ENCODE measurements at regions not wholly inside any gene's neighbourhood (a gene's known extent, or its start where the extent isn't known, plus 50 kb on each side); places are given as distances from the start of the nearest gene placed in this dataset.

DNA sequence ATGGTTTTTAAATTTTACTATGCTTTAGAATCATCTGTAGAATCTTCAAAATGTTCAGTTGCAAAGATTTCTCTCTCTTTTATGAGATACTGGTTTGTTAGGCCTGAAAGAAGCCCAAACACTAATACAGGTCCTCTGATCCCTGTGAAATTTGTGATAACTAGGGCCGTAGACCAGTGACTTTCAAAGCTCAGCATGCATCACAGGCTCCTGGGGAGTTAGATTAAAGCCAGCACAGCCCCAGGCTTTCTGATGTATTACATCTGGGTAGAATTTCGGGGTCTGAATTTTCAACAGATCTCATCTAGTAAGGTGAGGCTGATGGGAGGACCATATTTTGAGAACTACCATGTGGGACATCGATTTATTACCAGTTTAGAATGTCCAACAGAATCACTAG lies 194.1 kb upstream of the PTPRD start:
- DNase-seq (ENCODE audit: low read depth, low spot score), result no peak
- no peaks in the 10 kb centered on the region for H3K4me1 ChIP-seq (ENCODE audit: insufficient read depth, insufficient read length)
- TF ChIP-seq YY1 (IDR thresholded peaks at IDR 0.05; ENCODE audit: insufficient read depth, insufficient read length) (no peak), ZNF274 (IDR thresholded peaks at IDR 0.05; ENCODE audit: low read depth, low read length) (no peak), SUZ12 (IDR thresholded peaks at IDR 0.05; ENCODE audit: extremely low read depth, insufficient read depth, insufficient read length) (no peak)
- H3K4me3 ChIP-seq (ENCODE audit: insufficient read length, low read depth), result no peak overlapping the region
- H3K9me3 ChIP-seq (ENCODE audit: insufficient read depth, low read length), result no peaks in the 10 kb centered on the region; the same call in 1 of the 2 replicates
- no peaks in the 10 kb centered on the region for H3K27me3 ChIP-seq (ENCODE audit: insufficient read depth, insufficient read length)
- no peak overlapping the region for H3K9ac ChIP-seq (ENCODE audit: insufficient read length, low read depth)
- H3K36me3 ChIP-seq (ENCODE audit: insufficient read depth, insufficient read length, low read length), result no peaks in the 10 kb centered on the region

GRCh38 chr9:10818206-10818605 lies 205.4 kb upstream of the PTPRD start:
- H3K27me3 ChIP-seq (ENCODE audit: insufficient read depth, insufficient read length), result no peaks in the 10 kb centered on the region
- H3K36me3 ChIP-seq (ENCODE audit: insufficient read depth, insufficient read length, low read length), result no peaks in the 10 kb centered on the region
- no peak overlapping the region for H3K9ac ChIP-seq (ENCODE audit: insufficient read length, low read depth)
- no peak for TF ChIP-seq ZNF274 (IDR thresholded peaks at IDR 0.05; ENCODE audit: low read depth, low read length)
- TF ChIP-seq YY1 (IDR thresholded peaks at IDR 0.05; ENCODE audit: insufficient read depth, insufficient read length), result no peak
- TF ChIP-seq SUZ12 (IDR thresholded peaks at IDR 0.05; ENCODE audit: extremely low read depth, insufficient read depth, insufficient read length), result no peak
- H3K4me3 ChIP-seq (ENCODE audit: insufficient read length, low read depth), result no peak overlapping the region
- peaks cover 6% of the 10 kb centered on the region; the same call in 1 of the 2 replicates for H3K9me3 ChIP-seq (ENCODE audit: insufficient read depth, low read length)
- H3K4me1 ChIP-seq (ENCODE audit: insufficient read depth, insufficient read length), result no peaks in the 10 kb centered on the region
- DNase-seq (ENCODE audit: low read depth, low spot score), result no peak

GRCh38 chr9:10835791-10836463 lies 223.1 kb upstream of the PTPRD start:
- Histone ChIP-seq H3K36me3 (ENCODE audit: insufficient read depth, insufficient read length, low read length) (no peaks in the 10 kb centered on the region), H3K4me1 (ENCODE audit: insufficient read depth, insufficient read length) (no peaks in the 10 kb centered on the region)
- DNase-seq (ENCODE audit: low read depth, low spot score), result no peak

DNA sequence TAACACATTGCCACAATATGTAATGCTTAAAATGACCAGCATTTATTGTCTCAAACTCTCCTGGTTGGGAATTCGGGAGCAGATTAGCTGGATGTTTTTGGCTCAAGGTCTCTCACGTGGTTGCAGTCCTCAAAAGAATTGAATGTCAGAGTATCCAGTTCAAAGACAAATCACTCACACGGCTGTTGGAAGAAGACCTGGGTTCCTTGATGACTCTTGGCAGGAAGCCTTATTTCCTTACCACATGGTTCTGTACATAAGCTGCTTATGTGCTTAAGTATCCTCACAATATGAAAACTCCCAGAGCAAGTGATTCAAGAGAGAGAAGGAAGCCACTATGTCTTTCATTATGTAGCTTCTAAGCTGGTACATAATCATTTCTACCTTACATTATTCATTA lies 230.3 kb upstream of the PTPRD start:
- no peak for DNase-seq (ENCODE audit: low read depth, low spot score)

More at GRCh38 chr9:10835791-10836463, 223.1 kb upstream of the PTPRD start:
- TF ChIP-seq YY1 (IDR thresholded peaks at IDR 0.05; ENCODE audit: insufficient read depth, insufficient read length) (no peak), SUZ12 (IDR thresholded peaks at IDR 0.05; ENCODE audit: extremely low read depth, insufficient read depth, insufficient read length) (no peak), ZNF274 (IDR thresholded peaks at IDR 0.05; ENCODE audit: low read depth, low read length) (no peak)
- Histone ChIP-seq H3K4me3 (ENCODE audit: insufficient read length, low read depth) (no peak overlapping the region), H3K27me3 (ENCODE audit: insufficient read depth, insufficient read length) (no peaks in the 10 kb centered on the region), H3K9ac (ENCODE audit: insufficient read length, low read depth) (no peak overlapping the region), H3K9me3 (ENCODE audit: insufficient read depth, low read length) (peaks cover 6% of the 10 kb centered on the region; the same call in 1 of the 2 replicates)

GRCh38 chr9:10855847-10856246 lies 243.0 kb upstream of the PTPRD start:
- Histone ChIP-seq H3K9me3 (ENCODE audit: insufficient read depth, low read length) (no peaks in the 10 kb centered on the region), H3K27me3 (ENCODE audit: insufficient read depth, insufficient read length) (no peaks in the 10 kb centered on the region), H3K4me3 (ENCODE audit: insufficient read length, low read depth) (no peak overlapping the region), H3K36me3 (ENCODE audit: insufficient read depth, insufficient read length, low read length) (no peaks in the 10 kb centered on the region), H3K9ac (ENCODE audit: insufficient read length, low read depth) (no peak overlapping the region), H3K4me1 (ENCODE audit: insufficient read depth, insufficient read length) (no peaks in the 10 kb centered on the region)
- DNase-seq (ENCODE audit: low read depth, low spot score), result peak; percentile 11
- TF ChIP-seq ZNF274 (IDR thresholded peaks at IDR 0.05; ENCODE audit: low read depth, low read length) (no peak), SUZ12 (IDR thresholded peaks at IDR 0.05; ENCODE audit: extremely low read depth, insufficient read depth, insufficient read length) (no peak), YY1 (IDR thresholded peaks at IDR 0.05; ENCODE audit: insufficient read depth, insufficient read length) (no peak)

More for the DNA sequence above, 230.3 kb upstream of the PTPRD start:
- Histone ChIP-seq H3K27me3 (ENCODE audit: insufficient read depth, insufficient read length) (no peaks in the 10 kb centered on the region), H3K4me3 (ENCODE audit: insufficient read length, low read depth) (no peak overlapping the region), H3K9me3 (ENCODE audit: insufficient read depth, low read length) (no peaks in the 10 kb centered on the region), H3K9ac (ENCODE audit: insufficient read length, low read depth) (no peak overlapping the region), H3K4me1 (ENCODE audit: insufficient read depth, insufficient read length) (no peaks in the 10 kb centered on the region), H3K36me3 (ENCODE audit: insufficient read depth, insufficient read length, low read length) (no peaks in the 10 kb centered on the region)
- no peak for TF ChIP-seq SUZ12 (IDR thresholded peaks at IDR 0.05; ENCODE audit: extremely low read depth, insufficient read depth, insufficient read length)
- TF ChIP-seq ZNF274 (IDR thresholded peaks at IDR 0.05; ENCODE audit: low read depth, low read length), result no peak
- TF ChIP-seq YY1 (IDR thresholded peaks at IDR 0.05; ENCODE audit: insufficient read depth, insufficient read length), result no peak

GRCh38 chr9:10858817-10859216 lies 246.0 kb upstream of the PTPRD start:
- TF ChIP-seq SUZ12 (IDR thresholded peaks at IDR 0.05; ENCODE audit: extremely low read depth, insufficient read depth, insufficient read length) (no peak), ZNF274 (IDR thresholded peaks at IDR 0.05; ENCODE audit: low read depth, low read length) (no peak), YY1 (IDR thresholded peaks at IDR 0.05; ENCODE audit: insufficient read depth, insufficient read length) (no peak)
- Histone ChIP-seq H3K27me3 (ENCODE audit: insufficient read depth, insufficient read length) (no peaks in the 10 kb centered on the region), H3K4me3 (ENCODE audit: insufficient read length, low read depth) (no peak overlapping the region), H3K4me1 (ENCODE audit: insufficient read depth, insufficient read length) (no peaks in the 10 kb centered on the region), H3K9me3 (ENCODE audit: insufficient read depth, low read length) (no peaks in the 10 kb centered on the region), H3K36me3 (ENCODE audit: insufficient read depth, insufficient read length, low read length) (no peaks in the 10 kb centered on the region), H3K9ac (ENCODE audit: insufficient read length, low read depth) (no peak overlapping the region)
- no peak for DNase-seq (ENCODE audit: low read depth, low spot score)

- Histone ChIP-seq H3K9me3 (ENCODE audit: insufficient read depth, low read length) (no peaks in the 10 kb centered on the region), H3K36me3 (ENCODE audit: insufficient read depth, insufficient read length, low read length) (no peaks in the 10 kb centered on the region), H3K4me3 (ENCODE audit: insufficient read length, low read depth) (no peak overlapping the region), H3K27me3 (ENCODE audit: insufficient read depth, insufficient read length) (no peaks in the 10 kb centered on the region), H3K4me1 (ENCODE audit: insufficient read depth, insufficient read length) (no peaks in the 10 kb centered on the region), H3K9ac (ENCODE audit: insufficient read length, low read depth) (no peak overlapping the region)
- no peak for DNase-seq (ENCODE audit: low read depth, low spot score)
- TF ChIP-seq SUZ12 (IDR thresholded peaks at IDR 0.05; ENCODE audit: extremely low read depth, insufficient read depth, insufficient read length) (no peak), YY1 (IDR thresholded peaks at IDR 0.05; ENCODE audit: insufficient read depth, insufficient read length) (no peak), ZNF274 (IDR thresholded peaks at IDR 0.05; ENCODE audit: low read depth, low read length) (no peak)
Observed at GRCh38 chr9:10863476-10863875, 250.7 kb upstream of the PTPRD start.
